Thyroid gland (tissue), 4 donors: ENCODE measurements at regions not wholly inside any gene's neighbourhood (a gene's known extent, or its start where the extent isn't known, plus 50 kb on each side); places are given as distances from the start of the nearest gene placed in this dataset.

Source experiments
- DNase-seq, 2 donors: peaks; one replicate each; pipeline ENCODE4 v3.0.0-alpha.2; 2019
- H3K27ac ChIP-seq, 3 donors: fragments of 200-600 bp; sonication (generic); 1 replicate in 2 of 3; 2 replicates in 1 of 3; pipeline ENCODE4 v1.5.1; 2016 to 2019; ENCODE audit warnings: mild to moderate bottlenecking in 1 of 3, moderate library complexity in 1 of 3
- H3K27me3 ChIP-seq: fragments of 200-600 bp; sonication (generic); one replicate; pipeline ENCODE4 v1.5.1; 2019
- H3K36me3 ChIP-seq, 2 donors: fragments of 200-600 bp; sonication (generic); one replicate each; pipeline ENCODE4 v1.5.1; 2016 to 2019
- H3K4me1 ChIP-seq, 2 donors: fragments of 200-600 bp; sonication (generic); one replicate each; pipeline ENCODE4 v1.5.1; 2017 to 2019
- H3K4me3 ChIP-seq, 3 donors: fragments of 200-600 bp; sonication (generic); replicated peaks in 1 of 3; 1 replicate in 2 of 3; 2 replicates in 1 of 3; pipeline ENCODE4 v1.5.1; 2016; ENCODE audit warnings: mild to moderate bottlenecking in 1 of 3
- H3K9me3 ChIP-seq: fragments of 200-600 bp; sonication (generic); one replicate; pipeline ENCODE4 v1.5.1; 2017
- CTCF ChIP-seq, 6 experiments: fragments of 200-600 bp in 3 of 6; fragments of 450-650 bp in 3 of 6; sonication (generic) in 3 of 6; IDR thresholded peaks; one replicate each; pipeline ENCODE4 v1.5.1; 2016 to 2019; ENCODE audit warnings: antibody characterized with exemption in 6 of 6, mild to moderate bottlenecking in 2 of 6, inconsistent platforms in 1 of 6, moderate library complexity in 1 of 6
- POLR2A ChIP-seq, 2 donors: fragments of 450-650 bp; IDR thresholded peaks; one replicate each; pipeline ENCODE4 v1.6.1; 2017; ENCODE audit warnings: antibody characterized with exemption in 2 of 2, mild to moderate bottlenecking in 2 of 2, moderate library complexity in 1 of 2
- WGBS, 2 donors: methylation state at CpG; one replicate each; pipeline ENCODE4 v1.1.5; 2017; 5-methylcytosine and 5-hydroxymethylcytosine counted together
- intact Hi-C: fragments of 100-400 bp; cut with DNase I; formaldehyde crosslinking; loops from one replicate; pipeline ENCODE4 v1.15.1; 2023

- DNase-seq = no peak
- H3K9me3 ChIP-seq = no peaks in the 10 kb centered on the region
- H3K4me3 ChIP-seq = no peak overlapping the region
- WGBS, 2 donors = 73 to 82% methylated on average over 1 of the region's 1 CpG
- H3K36me3 ChIP-seq = no peaks in the 10 kb centered on the region
- TF ChIP-seq CTCF (IDR thresholded peaks at IDR 0.05) (no peak), POLR2A (IDR thresholded peaks at IDR 0.05) (no peak)
- H3K27ac ChIP-seq = no peak overlapping the region
- intact Hi-C loops = no loop called here
- H3K4me1 ChIP-seq = no peaks in the 10 kb centered on the region
- no peaks in the 10 kb centered on the region for H3K27me3 ChIP-seq
Observed at GRCh38 chr4:155616117-155616516, 50.5 kb upstream of the GUCY1A1 start.

- Histone ChIP-seq H3K9me3 (no peaks in the 10 kb centered on the region), H3K4me3 (no peak overlapping the region), H3K4me1 (no peaks in the 10 kb centered on the region), H3K27ac (no peak overlapping the region), H3K36me3 (no peaks in the 10 kb centered on the region), H3K27me3 (no peaks in the 10 kb centered on the region)
- no peak for TF ChIP-seq POLR2A (IDR thresholded peaks at IDR 0.05)
- WGBS, 2 donors = 71 to 76% methylated on average over 4 of the region's 4 CpGs
- no peak for DNase-seq
- intact Hi-C loops = no loop called here
Observed at GRCh38 chr4:155615081-155615887, 51.4 kb upstream of the GUCY1A1 start.

GRCh38 chr4:155614111-155614762, 52.4 kb upstream of the GUCY1A1 start:
- intact Hi-C loops = no loop called here

GRCh38 chr4:155612074-155612473, 54.6 kb upstream of the GUCY1A1 start:
- H3K27me3 ChIP-seq = no peaks in the 10 kb centered on the region
- no peak overlapping the region for H3K27ac ChIP-seq
- TF ChIP-seq CTCF (IDR thresholded peaks at IDR 0.05) (no peak), POLR2A (IDR thresholded peaks at IDR 0.05) (no peak)
- DNase-seq = no peak
- intact Hi-C loops = no loop called here
- no peaks in the 10 kb centered on the region for H3K36me3 ChIP-seq
- WGBS, 2 donors = 74 to 78% methylated on average over 2 of the region's 2 CpGs
- H3K4me3 ChIP-seq = no peak overlapping the region
- H3K4me1 ChIP-seq = no peaks in the 10 kb centered on the region
- no peaks in the 10 kb centered on the region for H3K9me3 ChIP-seq

More at GRCh38 chr4:155614111-155614762, 52.4 kb upstream of the GUCY1A1 start:
- Histone ChIP-seq H3K4me1 (no peaks in the 10 kb centered on the region), H3K9me3 (no peaks in the 10 kb centered on the region), H3K27me3 (no peaks in the 10 kb centered on the region), H3K36me3 (no peaks in the 10 kb centered on the region), H3K4me3 (no peak overlapping the region), H3K27ac (no peak overlapping the region)
- WGBS, 2 donors = 90 to 95% methylated on average over 1 of the region's 1 CpG
- no peak for TF ChIP-seq CTCF (IDR thresholded peaks at IDR 0.05)
- no peak for TF ChIP-seq POLR2A (IDR thresholded peaks at IDR 0.05)
- no peak for DNase-seq

- intact Hi-C loops = no loop called here
- no peak for DNase-seq
- no peaks in the 10 kb centered on the region for H3K27me3 ChIP-seq
Observed at GRCh38 chr4:155611501-155611900, 55.1 kb upstream of the GUCY1A1 start.

More at GRCh38 chr4:155611501-155611900, 55.1 kb upstream of the GUCY1A1 start:
- Histone ChIP-seq H3K4me3 (no peak overlapping the region), H3K27ac (no peak overlapping the region), H3K4me1 (no peaks in the 10 kb centered on the region), H3K9me3 (no peaks in the 10 kb centered on the region), H3K36me3 (no peaks in the 10 kb centered on the region)
- 91% methylated on average over 4 of the region's 4 CpGs for WGBS, 2 donors
- TF ChIP-seq POLR2A (IDR thresholded peaks at IDR 0.05) = no peak
- TF ChIP-seq CTCF (IDR thresholded peaks at IDR 0.05) = no peak
